H1 (cell line): ENCODE measurements at regions not wholly inside any gene's neighbourhood (a gene's known extent, or its start where the extent isn't known, plus 50 kb on each side); places are given as distances from the start of the nearest gene placed in this dataset.

Source experiments
- CTCF ChIA-PET: fragments of 300-600 bp; sonication (Branson Sonifier 250); formaldehyde crosslinking; loops from one replicate; lab custom pipeline; 2021; ENCODE audit not compliant: partially characterized antibody; lab: Charles Lee
- POLR2A ChIA-PET: fragments of 300-600 bp; sonication (Branson Sonifier 250); formaldehyde crosslinking; loops from one replicate; lab custom pipeline; 2021; ENCODE audit warnings: inconsistent platforms; ENCODE audit not compliant: partially characterized antibody; lab: Charles Lee
- DNase-seq, 2 experiments: peaks; one replicate each; pipeline versions ENCODE4 v3.0.0 to v3.0.0-alpha.2; 2010 to 2022; ENCODE audit warnings: low spot score in 2 of 2, low read depth in 1 of 2, mixed read lengths in 1 of 2
- FAIRE-seq: peaks from 2 replicates; lab custom pipeline; 2011; peaks lifted over from hg19 to GRCh38; lab: Jason Lieb, UNC
- H2AFZ ChIP-seq: 2 replicates; pipeline ENCODE4 v1.8.1; 2012; ENCODE audit warnings: low read length, inconsistent platforms
- H2AK5ac ChIP-seq: 2 replicates; pipeline ENCODE4 v1.6.1; 2013; ENCODE audit warnings: low read depth, low read length
- H2BK120ac ChIP-seq: replicated peaks from 2 replicates; pipeline ENCODE3; 2013; ENCODE audit warnings: low read depth, low read length, inconsistent platforms
- H2BK12ac ChIP-seq: 2 replicates; pipeline ENCODE4 v1.6.1; 2013; ENCODE audit warnings: low read depth, low read length
- H2BK15ac ChIP-seq: 2 replicates; pipeline ENCODE4 v1.6.1; 2013; ENCODE audit warnings: low read length
- H2BK20ac ChIP-seq: 2 replicates; pipeline ENCODE4 v1.6.1; 2013; ENCODE audit warnings: low read length
- H2BK5ac ChIP-seq: 2 replicates; pipeline ENCODE4 v1.6.1; 2013; ENCODE audit warnings: low read depth, low read length
- H3K14ac ChIP-seq: 2 replicates; pipeline ENCODE4 v1.6.1; 2013; ENCODE audit warnings: inconsistent platforms; ENCODE audit not compliant: insufficient read length
- H3K18ac ChIP-seq: 2 replicates; pipeline ENCODE4 v1.6.1; 2013; ENCODE audit warnings: low read length; ENCODE audit errors: extremely low read depth
- H3K23ac ChIP-seq: 2 replicates; pipeline ENCODE4 v1.6.1; 2013; ENCODE audit warnings: inconsistent platforms; ENCODE audit not compliant: insufficient read length
- H3K23me2 ChIP-seq: 2 replicates; pipeline ENCODE4 v1.6.1; 2013; ENCODE audit warnings: low read depth, low read length
- H3K27ac ChIP-seq: 2 replicates; pipeline ENCODE4 v1.6.1; 2011; ENCODE audit warnings: low read depth, low read length, inconsistent platforms
- H3K27me3 ChIP-seq, 4 experiments: replicated peaks in 1 of 4; 1 replicate in 1 of 4; 2 replicates in 3 of 4; pipeline versions ENCODE4 v1.6.1 to v1.8.1; 2011 to 2013; ENCODE audit warnings: low read length in 3 of 4, mild to moderate bottlenecking in 3 of 4, inconsistent platforms in 2 of 4, mixed read lengths in 2 of 4, moderate library complexity in 1 of 4; ENCODE audit not compliant: control insufficient read depth in 3 of 4, insufficient read depth in 3 of 4; ENCODE audit errors: extremely low read depth in 1 of 4
- H3K36me3 ChIP-seq, 4 experiments: 2 replicates each; pipeline versions ENCODE4 v1.6.1 to v1.8.1; 2011 to 2013; ENCODE audit warnings: mild to moderate bottlenecking in 4 of 4, low read length in 3 of 4, moderate library complexity in 2 of 4, control low read depth in 1 of 4, inconsistent platforms in 1 of 4; ENCODE audit not compliant: insufficient read depth in 4 of 4, control insufficient read depth in 2 of 4
- H3K4ac ChIP-seq: replicated peaks from 2 replicates; pipeline ENCODE3; 2013; ENCODE audit warnings: low read length, low read depth, mixed read lengths, inconsistent platforms; ENCODE audit not compliant: insufficient read length
- H3K4me1 ChIP-seq, 4 experiments: replicated peaks in 1 of 4; 1 replicate in 1 of 4; 2 replicates in 3 of 4; pipeline versions ENCODE4 v1.6.1 to v1.8.1; 2011 to 2013; ENCODE audit warnings: low read length in 3 of 4, inconsistent platforms in 2 of 4, mixed read lengths in 1 of 4; ENCODE audit not compliant: insufficient read depth in 4 of 4, control insufficient read depth in 3 of 4
- H3K4me2 ChIP-seq, 2 experiments: 2 replicates each; pipeline versions ENCODE4 v1.6.1 to v1.8.1; 2011 to 2013; ENCODE audit warnings: low read depth in 2 of 2, low read length in 2 of 2, control low read depth in 1 of 2, inconsistent platforms in 1 of 2, mild to moderate bottlenecking in 1 of 2; ENCODE audit not compliant: insufficient read depth in 1 of 2
- H3K4me3 ChIP-seq, 4 experiments: fragments of 200-600, 300-600 bp in 1 of 4; sonication (generic), shearing (Covaris generic), sonication (Bioruptor Twin) in 1 of 4; 2 replicates each; pipeline versions ENCODE4 v1.5.1 to v1.8.1; 2011 to 2016; ENCODE audit warnings: low read length in 4 of 4, low read depth in 3 of 4, control low read depth in 2 of 4, inconsistent platforms in 2 of 4, mild to moderate bottlenecking in 2 of 4, mixed read lengths in 1 of 4, moderate library complexity in 1 of 4; ENCODE audit not compliant: insufficient read depth in 2 of 4; ENCODE audit errors: extremely low read depth in 1 of 4
- H3K56ac ChIP-seq: replicated peaks from 2 replicates; pipeline ENCODE3; 2013; ENCODE audit warnings: low read depth, mild to moderate bottlenecking, mixed read lengths, low read length, inconsistent platforms; ENCODE audit not compliant: insufficient read length
- H3K79me1 ChIP-seq: 2 replicates; pipeline ENCODE4 v1.6.1; 2013; ENCODE audit warnings: low read depth, low read length, control low read depth
- H3K79me2 ChIP-seq, 2 experiments: 2 replicates each; pipeline versions ENCODE4 v1.6.1 to v1.8.1; 2012 to 2013; ENCODE audit warnings: low read length in 2 of 2, mild to moderate bottlenecking in 2 of 2, inconsistent platforms in 1 of 2; ENCODE audit not compliant: insufficient read depth in 2 of 2, control insufficient read depth in 1 of 2
- H3K9ac ChIP-seq, 4 experiments: replicated peaks in 1 of 4; 1 replicate in 1 of 4; 2 replicates in 3 of 4; pipeline versions ENCODE4 v1.6.1 to v1.8.1; 2011 to 2013; ENCODE audit warnings: low read depth in 3 of 4, low read length in 3 of 4, control low read depth in 2 of 4, mild to moderate bottlenecking in 2 of 4, moderate library complexity in 2 of 4, inconsistent platforms in 1 of 4; ENCODE audit errors: extremely low read depth in 1 of 4
- H3K9me3 ChIP-seq, 2 experiments: 2 replicates each; pipeline versions ENCODE4 v1.6.1 to v1.8.1; 2012 to 2013; ENCODE audit warnings: mild to moderate bottlenecking in 2 of 2, moderate library complexity in 2 of 2, control low read depth in 1 of 2, inconsistent platforms in 1 of 2, low read depth in 1 of 2, low read length in 1 of 2, mixed read lengths in 1 of 2; ENCODE audit not compliant: insufficient read depth in 2 of 2
- H4K20me1 ChIP-seq, 2 experiments: replicated peaks in 1 of 2; 2 replicates each; pipeline versions ENCODE3 to v1.8.1; 2011 to 2013; ENCODE audit warnings: inconsistent platforms in 2 of 2, low read length in 2 of 2, mild to moderate bottlenecking in 1 of 2; ENCODE audit not compliant: insufficient read depth in 2 of 2, control insufficient read depth in 1 of 2
- H4K5ac ChIP-seq: 2 replicates; pipeline ENCODE4 v1.6.1; 2013; ENCODE audit warnings: low read length, low read depth, mixed read lengths, inconsistent platforms; ENCODE audit not compliant: insufficient read length
- H4K8ac ChIP-seq: 2 replicates; pipeline ENCODE4 v1.8.0; 2013; ENCODE audit warnings: mild to moderate bottlenecking, moderate library complexity, low read length, inconsistent platforms; ENCODE audit not compliant: insufficient read depth; ENCODE audit errors: extremely low read depth
- H4K91ac ChIP-seq: replicated peaks from 2 replicates; pipeline ENCODE3; 2013; ENCODE audit warnings: low read length, mixed read lengths, inconsistent platforms; ENCODE audit not compliant: insufficient read length
- ASH2L ChIP-seq: fragments of 200-600, 300-600 bp; sonication (generic); IDR thresholded peaks from one replicate; pipeline ENCODE4 v1.7.1; 2017; ENCODE audit warnings: low read length
- CBX8 ChIP-seq: fragments of 300-800, 300-1000 bp; sonication (generic); IDR thresholded peaks from 2 replicates; pipeline ENCODE4 v1.7.1; 2016; ENCODE audit warnings: low read depth, low read length, borderline replicate concordance
- CTBP2 ChIP-seq: IDR thresholded peaks from 2 replicates; pipeline ENCODE4 v1.7.0; 2011; ENCODE audit warnings: borderline replicate concordance, mild to moderate bottlenecking, moderate library complexity, mixed read lengths, low read length; ENCODE audit not compliant: insufficient read depth, insufficient read length
- EZH2 ChIP-seq: fragments of 200-600 bp; sonication (generic); IDR thresholded peaks from 2 replicates; pipeline ENCODE4 v1.7.1; 2012; ENCODE audit warnings: low read depth, mild to moderate bottlenecking, moderate library complexity, low read length, inconsistent platforms; ENCODE audit not compliant: severe bottlenecking
- HDAC2 ChIP-seq, 2 experiments: fragments of 300-600 bp in 1 of 2; sonication (generic) in 1 of 2; IDR thresholded peaks; 2 replicates each; pipeline ENCODE4 v1.6.1; 2011 to 2012; ENCODE audit warnings: low read depth in 2 of 2, low read length in 2 of 2, mild to moderate bottlenecking in 2 of 2, moderate library complexity in 2 of 2, borderline replicate concordance in 1 of 2, inconsistent platforms in 1 of 2
- JUND ChIP-seq: IDR thresholded peaks from 2 replicates; pipeline ENCODE4 v1.6.1; 2011; ENCODE audit warnings: mild to moderate bottlenecking, improper control_type of control experiment, low read length
- MAFK ChIP-seq: IDR thresholded peaks from 2 replicates; pipeline ENCODE4 v1.6.1; 2012; ENCODE audit warnings: low read depth, mild to moderate bottlenecking, improper control_type of control experiment, low read length
- PHF8 ChIP-seq: fragments of 200-600 bp; sonication (generic); conservative IDR thresholded peaks from 2 replicates; pipeline ENCODE4 v1.7.1; 2012; ENCODE audit warnings: low read depth, mild to moderate bottlenecking, inconsistent platforms, low read length, moderate library complexity
- RBBP5 ChIP-seq: IDR thresholded peaks from 2 replicates; pipeline ENCODE4 v1.7.1; 2012; ENCODE audit warnings: low read depth, mild to moderate bottlenecking, inconsistent platforms, low read length, moderate library complexity, borderline replicate concordance
- RFX5 ChIP-seq: IDR thresholded peaks from 2 replicates; pipeline ENCODE4 v1.6.1; 2011; ENCODE audit warnings: low read depth, low read length, improper control_type of control experiment, borderline replicate concordance
- TAF1 ChIP-seq: IDR thresholded peaks from 2 replicates; pipeline ENCODE4 v1.6.1; 2011; ENCODE audit warnings: mild to moderate bottlenecking, low read depth, low read length
- TCF12 ChIP-seq: IDR thresholded peaks from 2 replicates; pipeline ENCODE4 v1.6.1; 2011; ENCODE audit warnings: low read depth, mild to moderate bottlenecking, low read length
- WGBS, 2 experiments: shearing (Covaris generic) in 1 of 2; methylation state at CpG; one replicate each; pipeline versions ENCODE4 v1.1.6 to v1.1.7; 2013 to 2015; ENCODE audit warnings: low lambda C conversion rate in 2 of 2, mixed read lengths in 2 of 2, inconsistent platforms in 1 of 2, low coverage in 1 of 2, missing lambda C conversion rate in 1 of 2; ENCODE audit not compliant: insufficient replicate concordance in 2 of 2, insufficient coverage in 1 of 2, insufficient read length in 1 of 2; ENCODE audit errors: extremely low coverage in 1 of 2, missing lambda C conversion rate in 1 of 2; 5-methylcytosine and 5-hydroxymethylcytosine counted together

DNA sequence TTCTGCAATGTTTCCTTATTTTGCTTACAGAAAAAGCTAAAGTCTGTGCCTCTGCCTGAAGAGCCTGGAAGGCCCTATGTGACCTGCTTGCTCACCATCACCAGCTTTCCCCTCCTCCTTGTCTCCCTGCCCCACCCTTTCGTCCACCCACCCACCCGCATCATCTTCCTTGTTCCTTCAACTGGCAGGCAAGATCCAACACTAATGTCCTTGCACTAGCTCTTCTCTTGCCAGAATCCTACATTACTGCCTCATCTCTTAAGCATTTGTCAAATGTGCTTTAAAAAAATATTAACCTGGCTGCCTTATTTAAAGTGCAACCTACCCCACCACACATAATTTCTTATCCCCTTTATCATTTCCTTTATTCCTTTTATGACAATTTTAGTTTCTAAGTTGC lies 165.1 kb upstream of the PPP3CA start:
- H3K4ac ChIP-seq: no peak overlapping the region
- no peak for FAIRE-seq
- H3K79me1 ChIP-seq: no peaks in the 10 kb centered on the region
- no peak overlapping the region for H2AK5ac ChIP-seq
- no peaks in the 10 kb centered on the region for H3K27me3 ChIP-seq
- CTCF ChIA-PET: interaction anchor here (1.1 kb wide), 1 partner anchor 9 kb away, joined by 3 read pairs; no protein-coding TSS in a partner anchor
- H3K9ac ChIP-seq: no peak overlapping the region
- no peaks in the 10 kb centered on the region for H3K9me3 ChIP-seq
- H4K20me1 ChIP-seq: no peaks in the 10 kb centered on the region
- H3K79me2 ChIP-seq: no peaks in the 10 kb centered on the region
- H2BK20ac ChIP-seq: no peak overlapping the region
- 87% methylated on average over 2 of the region's 2 CpGs; no CpG with 5 or more reads in 1 of the 2 experiments for WGBS, 2 experiments
- H3K14ac ChIP-seq: no peak overlapping the region
- no peak overlapping the region for H2BK12ac ChIP-seq
- no peak overlapping the region for H3K23ac ChIP-seq
- no peak overlapping the region for H3K18ac ChIP-seq
- H3K56ac ChIP-seq: no peak overlapping the region
- no peak overlapping the region for H2BK15ac ChIP-seq
- H2BK5ac ChIP-seq: no peak overlapping the region
- no peak overlapping the region for H4K91ac ChIP-seq
- H4K8ac ChIP-seq: no peak overlapping the region
- no peaks in the 10 kb centered on the region for H3K4me1 ChIP-seq
- H4K5ac ChIP-seq: no peak overlapping the region
- no peak overlapping the region for H2AFZ ChIP-seq
- H3K23me2 ChIP-seq: no peaks in the 10 kb centered on the region
- POLR2A ChIA-PET: no interaction called here
- H3K4me2 ChIP-seq: no peak overlapping the region
- no peak overlapping the region for H3K27ac ChIP-seq
- H2BK120ac ChIP-seq: no peak overlapping the region
- TF ChIP-seq EZH2 (no peak), CTBP2 (no peak), MAFK (no peak), ASH2L (no peak), JUND (no peak), RFX5 (no peak), PHF8 (no peak), RBBP5 (no peak), CBX8 (no peak), TAF1 (no peak), TCF12 (no peak), HDAC2 (IDR thresholded peaks at IDR 0.05; ENCODE audit: borderline replicate concordance in 1 of 2, low read depth in 2 of 2, low read length in 2 of 2) (no peak)
- H3K36me3 ChIP-seq: no peaks in the 10 kb centered on the region
- H3K4me3 ChIP-seq: no peak overlapping the region
- no peak for DNase-seq
